Thoracic aorta (tissue), 2 donors: ENCODE measurements at regions not wholly inside any gene's neighbourhood (a gene's known extent, or its start where the extent isn't known, plus 50 kb on each side); places are given as distances from the start of the nearest gene placed in this dataset.

Source experiments
- ATAC-seq: fragments of 150-250 bp; one replicate; pipeline ENCODE4 v1.8.0; 2017; ENCODE audit warnings: low read depth; ENCODE audit not compliant: insufficient number of reproducible peaks, low FRiP score
- DNase-seq: peaks from one replicate; pipeline ENCODE4 v3.0.0-alpha.2; 2020; ENCODE audit warnings: low spot score
- H3K27ac ChIP-seq, 2 donors: fragments of 200-600 bp; sonication (generic); 1 replicate in 1 of 2; 2 replicates in 1 of 2; pipeline ENCODE4 v1.5.1; 2016; ENCODE audit warnings: mild to moderate bottlenecking in 2 of 2, moderate library complexity in 2 of 2
- H3K27me3 ChIP-seq: fragments of 200-600 bp; sonication (generic); replicated peaks from 2 replicates; pipeline ENCODE4 v1.6.0; 2016; ENCODE audit warnings: mild to moderate bottlenecking; ENCODE audit not compliant: insufficient read depth
- H3K36me3 ChIP-seq: fragments of 200-600 bp; sonication (generic); one replicate; pipeline ENCODE4 v1.5.1; 2016
- H3K4me1 ChIP-seq, 2 donors: fragments of 200-600 bp; sonication (generic); 1 replicate in 1 of 2; 2 replicates in 1 of 2; pipeline versions ENCODE4 v1.5.1 to v1.6.0; 2016; ENCODE audit warnings: low read depth in 2 of 2, mild to moderate bottlenecking in 1 of 2; ENCODE audit not compliant: control insufficient read depth in 1 of 2
- H3K4me3 ChIP-seq: fragments of 200-600 bp; sonication (generic); 2 replicates; pipeline ENCODE4 v1.5.1; 2016; ENCODE audit warnings: mild to moderate bottlenecking
- H3K9me3 ChIP-seq: fragments of 200-600 bp; sonication (generic); 2 replicates; pipeline ENCODE4 v1.5.1; 2016
- CTCF ChIP-seq: fragments of 200-600 bp; sonication (generic); IDR thresholded peaks from one replicate; pipeline ENCODE4 v1.5.1; 2019; ENCODE audit warnings: antibody characterized with exemption

- no peak for TF ChIP-seq CTCF
- ATAC-seq (no peak), DNase-seq (no peak)
- Histone ChIP-seq H3K4me1 (peaks cover 0 to 2% of the 10 kb centered on the region in 2 donors), H3K27me3 (no peaks in the 10 kb centered on the region), H3K4me3 (no peak overlapping the region), H3K9me3 (no peaks in the 10 kb centered on the region), H3K36me3 (no peaks in the 10 kb centered on the region), H3K27ac (no peak overlapping the region)
Measured at GRCh38 chr12:59408431-59408830, 187.4 kb upstream of the SLC16A7 start.

GRCh38 chr12:59407799-59408198 lies 188.0 kb upstream of the SLC16A7 start:
- ATAC-seq (no peak), DNase-seq (no peak)
- no peak overlapping the region for H3K27ac ChIP-seq
- no peaks in the 10 kb centered on the region for H3K27me3 ChIP-seq
- H3K36me3 ChIP-seq: no peaks in the 10 kb centered on the region
- no peak for TF ChIP-seq CTCF
- no peaks in the 10 kb centered on the region for H3K9me3 ChIP-seq
- H3K4me3 ChIP-seq: no peak overlapping the region
- peaks cover 0 to 2% of the 10 kb centered on the region in 2 donors for H3K4me1 ChIP-seq

DNA sequence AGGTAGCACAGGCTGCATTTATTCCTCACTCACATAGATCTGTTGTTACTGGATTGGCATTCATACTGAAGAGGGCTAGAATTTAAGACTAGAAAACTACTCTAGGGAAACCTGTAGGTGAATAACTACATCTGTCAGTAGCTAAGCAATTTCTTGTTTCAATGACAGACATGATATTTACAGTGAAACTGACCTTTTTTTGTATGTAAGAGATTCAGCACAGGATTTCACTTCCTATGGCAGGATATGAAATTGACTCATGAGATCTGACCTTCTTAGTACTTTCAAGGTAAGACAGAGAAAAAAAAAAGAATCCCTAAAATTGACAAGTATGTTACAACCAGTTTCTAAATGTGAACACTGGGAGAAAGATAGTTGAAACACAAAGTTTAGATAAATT lies 189.8 kb upstream of the SLC16A7 start:
- Histone ChIP-seq H3K36me3 (no peaks in the 10 kb centered on the region), H3K27me3 (no peaks in the 10 kb centered on the region), H3K4me1 (peaks cover 0 to 2% of the 10 kb centered on the region in 2 donors), H3K9me3 (no peaks in the 10 kb centered on the region), H3K4me3 (no peak overlapping the region), H3K27ac (no peak overlapping the region)
- no peak for DNase-seq
- TF ChIP-seq CTCF: no peak
- no peak for ATAC-seq

DNA sequence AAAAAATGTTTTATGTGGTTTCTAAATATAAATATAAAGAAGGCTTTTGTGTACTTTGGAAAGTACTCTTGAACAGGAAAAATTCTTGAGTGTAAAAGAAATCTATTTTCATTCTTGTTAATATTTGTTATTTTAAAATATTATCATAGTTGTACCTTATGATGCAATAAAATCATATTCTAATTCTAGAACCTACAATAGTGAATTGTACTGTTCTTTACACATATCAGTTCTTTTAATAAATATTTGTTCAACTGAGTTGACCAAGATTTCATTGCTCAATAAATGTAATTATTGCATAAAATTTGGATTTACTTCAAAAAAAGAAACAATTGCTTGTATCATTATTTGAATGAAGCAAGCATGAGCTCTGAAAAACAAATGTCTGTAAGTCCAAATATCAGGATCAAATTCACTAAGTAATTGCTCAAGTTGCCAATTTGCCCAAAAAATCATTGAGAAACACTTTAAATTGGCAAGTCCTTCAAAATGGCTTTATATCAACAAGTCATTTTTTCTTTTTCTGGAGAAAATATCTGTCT lies 191.6 kb upstream of the SLC16A7 start:
- no peaks in the 10 kb centered on the region for H3K27me3 ChIP-seq
- no peak for TF ChIP-seq CTCF
- no peak for DNase-seq
- no peaks in the 10 kb centered on the region for H3K9me3 ChIP-seq
- H3K36me3 ChIP-seq: no peaks in the 10 kb centered on the region
- H3K27ac ChIP-seq: no peak overlapping the region
- peaks cover 0 to 2% of the 10 kb centered on the region in 2 donors for H3K4me1 ChIP-seq
- H3K4me3 ChIP-seq: peak overlapping the region; percentile 57
- ATAC-seq: no peak

- Histone ChIP-seq H3K9me3 (no peaks in the 10 kb centered on the region), H3K4me3 (peak overlapping the region; percentile 57), H3K4me1 (peaks cover 0 to 2% of the 10 kb centered on the region in 2 donors), H3K36me3 (no peaks in the 10 kb centered on the region), H3K27me3 (no peaks in the 10 kb centered on the region), H3K27ac (peak overlapping the region; percentile 49 to 61)
- TF ChIP-seq CTCF: peak; percentile 66
- peak; percentile 89 for ATAC-seq
- DNase-seq: no peak
Measured at GRCh38 chr12:59403259-59403932, 192.4 kb upstream of the SLC16A7 start.
